T47D (cell line): ENCODE measurements at regions not wholly inside any gene's neighbourhood (a gene's known extent, or its start where the extent isn't known, plus 50 kb on each side); places are given as distances from the start of the nearest gene placed in this dataset.
A peak's percentile ranks its signal among the peaks of the same experiment; 100 is the strongest.
"Not testable (repeated sequence)": the region's sequence is repeated elsewhere in the genome, so short reads cannot be mapped to it uniquely, and the experiment has no call there.

Experiments used
- DNase-seq, 2 experiments: peaks; one replicate each; pipeline versions ENCODE4 v3.0.0 to v3.0.0-alpha.2; 2011 to 2012; ENCODE audit warnings: low read depth in 1 of 2, low spot score in 1 of 2
- JUND ChIP-seq: IDR thresholded peaks from 2 replicates; pipeline ENCODE4 v1.6.1; 2012; ENCODE audit warnings: low read depth
- in situ Hi-C: cut with HindIII; loops from 2 replicates; pipeline ENCODE4 v1.10.0; 2016; ENCODE audit warnings: low sequenced_read_pairs, low pct_unique_long_range_greater_than_20kb

GRCh38 chr4:189530848-189531247, 409.8 kb upstream of the FRG1 start:
- in situ Hi-C loops: no loop called here
- TF ChIP-seq JUND: no peak
- peak in 1 of 2 experiments; percentile 24 for DNase-seq

- TF ChIP-seq JUND: no peak
- in situ Hi-C loops: no loop called here
- DNase-seq: no peak
These were observed 407.1 kb upstream of the FRG1 start for GRCh38 chr4:189533603-189534002.

GRCh38 chr4:189547559-189547958, 393.1 kb upstream of the FRG1 start:
- peak; percentile 11 to 78 for DNase-seq

GRCh38 chr4:189548484-189549125, 392.1 kb upstream of the FRG1 start:
- TF ChIP-seq JUND: no peak
- no peak for DNase-seq
- in situ Hi-C loops: no loop called here

More at GRCh38 chr4:189547559-189547958, 393.1 kb upstream of the FRG1 start:
- in situ Hi-C loops: no loop called here
- no peak for TF ChIP-seq JUND

GRCh38 chr4:189551931-189552670, 388.6 kb upstream of the FRG1 start:
- DNase-seq, in situ Hi-C loops: not testable (repeated sequence)

- DNase-seq, in situ Hi-C loops: not testable (repeated sequence)
These were observed 380.1 kb upstream of the FRG1 start for GRCh38 chr4:189560605-189561004.

- DNase-seq, in situ Hi-C loops: not testable (repeated sequence)
These were observed 376.9 kb upstream of the FRG1 start for GRCh38 chr4:189563751-189564150.

GRCh38 chr4:189566271-189566670, 374.4 kb upstream of the FRG1 start:
- in situ Hi-C loops: not testable (repeated sequence)

GRCh38 chr4:189566900-189567299, 373.8 kb upstream of the FRG1 start:
- DNase-seq, in situ Hi-C loops: not testable (repeated sequence)

More at GRCh38 chr4:189566271-189566670, 374.4 kb upstream of the FRG1 start:
- not testable (repeated sequence) for DNase-seq

GRCh38 chr4:189579645-189580044, 361.0 kb upstream of the FRG1 start:
- in situ Hi-C loops: not testable (repeated sequence)

GRCh38 chr4:189586908-189587632, 353.6 kb upstream of the FRG1 start:
- in situ Hi-C loops, DNase-seq: not testable (repeated sequence)

More at GRCh38 chr4:189579645-189580044, 361.0 kb upstream of the FRG1 start:
- not testable (repeated sequence) for DNase-seq

- DNase-seq, in situ Hi-C loops: not testable (repeated sequence)
These were observed 351.5 kb upstream of the FRG1 start for GRCh38 chr4:189589201-189589600.

GRCh38 chr4:189592890-189593289, 347.8 kb upstream of the FRG1 start:
- no peak for TF ChIP-seq JUND
- no peak for DNase-seq
- in situ Hi-C loops: no loop called here
